IPS-15b (cell line): ENCODE measurements at regions not wholly inside any gene's neighbourhood (a gene's known extent, or its start where the extent isn't known, plus 50 kb on each side); places are given as distances from the start of the nearest gene placed in this dataset.
"Not testable (repeated sequence)": the region's sequence is repeated elsewhere in the genome, so short reads cannot be mapped to it uniquely, and the experiment has no call there.

Source experiments
- H3K27me3 ChIP-seq: one replicate; pipeline ENCODE4 v1.6.1; 2013; ENCODE audit warnings: low read length; ENCODE audit not compliant: control insufficient read depth, insufficient read depth
- H3K36me3 ChIP-seq: one replicate; pipeline ENCODE4 v1.6.1; 2013; ENCODE audit warnings: low read length; ENCODE audit not compliant: control insufficient read depth, insufficient read depth
- H3K4me1 ChIP-seq: one replicate; pipeline ENCODE4 v1.6.1; 2013; ENCODE audit warnings: mild to moderate bottlenecking, low read length; ENCODE audit not compliant: control insufficient read depth, insufficient read depth
- H3K4me3 ChIP-seq: one replicate; pipeline ENCODE4 v1.5.1; 2013; ENCODE audit warnings: low read depth, low read length
- H3K9ac ChIP-seq: one replicate; pipeline ENCODE4 v1.6.1; 2013; ENCODE audit warnings: low read depth, mild to moderate bottlenecking, low read length
- H3K9me3 ChIP-seq: one replicate; pipeline ENCODE4 v1.6.1; 2013; ENCODE audit warnings: mild to moderate bottlenecking, low read length; ENCODE audit not compliant: control insufficient read depth, insufficient read depth

DNA sequence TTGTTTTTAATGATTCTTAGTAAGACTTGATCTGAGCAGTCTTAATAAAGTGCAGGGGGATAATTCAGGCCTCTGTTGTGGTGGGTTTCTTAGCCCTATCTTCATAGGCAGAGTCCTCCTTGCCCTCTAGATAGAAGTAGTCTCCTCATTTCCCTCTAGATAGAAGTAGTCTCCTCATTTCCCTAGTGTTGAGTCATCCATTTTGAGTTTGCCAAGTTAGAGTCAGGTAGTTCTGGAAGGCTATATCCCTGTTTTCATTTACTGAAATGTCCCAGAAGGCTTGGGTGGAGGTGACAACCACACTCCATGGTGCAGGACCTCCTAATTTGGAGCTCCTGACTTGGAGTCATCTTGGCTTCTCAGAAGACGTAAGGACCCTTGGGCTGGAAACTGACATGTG is 384.6 kb downstream of the MLLT3 start:
- no peak overlapping the region for H3K9ac ChIP-seq

DNA sequence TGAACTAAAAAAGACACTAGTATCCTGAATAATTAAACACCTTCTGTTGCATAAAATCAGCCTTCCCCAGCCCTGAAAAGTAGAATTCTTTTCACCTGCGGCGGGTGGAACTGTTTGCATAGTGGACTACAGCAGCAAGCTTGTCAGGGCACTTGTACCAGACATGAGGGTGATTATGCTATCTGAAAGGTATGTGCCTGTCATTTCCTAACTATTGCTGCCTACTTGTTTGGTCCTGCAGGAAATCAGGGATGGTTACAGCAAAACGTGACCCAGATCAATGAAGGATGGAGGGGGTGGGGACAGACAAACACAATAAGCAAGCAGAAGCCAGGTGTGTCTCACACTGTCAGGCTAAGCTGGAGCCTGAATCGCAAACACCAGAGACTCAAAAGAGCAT is 385.6 kb downstream of the MLLT3 start:
- Histone ChIP-seq H3K4me3 (no peak overlapping the region), H3K27me3 (peaks cover 2% of the 10 kb centered on the region), H3K36me3 (no peaks in the 10 kb centered on the region), H3K4me1 (no peaks in the 10 kb centered on the region), H3K9me3 (peaks cover 11% of the 10 kb centered on the region), H3K9ac (no peak overlapping the region)

More for the DNA sequence above, 384.6 kb downstream of the MLLT3 start:
- peaks cover 2% of the 10 kb centered on the region for H3K4me1 ChIP-seq
- no peak overlapping the region for H3K4me3 ChIP-seq
- peaks cover 11% of the 10 kb centered on the region for H3K9me3 ChIP-seq
- no peaks in the 10 kb centered on the region for H3K36me3 ChIP-seq
- H3K27me3 ChIP-seq, result peaks cover 12% of the 10 kb centered on the region

DNA sequence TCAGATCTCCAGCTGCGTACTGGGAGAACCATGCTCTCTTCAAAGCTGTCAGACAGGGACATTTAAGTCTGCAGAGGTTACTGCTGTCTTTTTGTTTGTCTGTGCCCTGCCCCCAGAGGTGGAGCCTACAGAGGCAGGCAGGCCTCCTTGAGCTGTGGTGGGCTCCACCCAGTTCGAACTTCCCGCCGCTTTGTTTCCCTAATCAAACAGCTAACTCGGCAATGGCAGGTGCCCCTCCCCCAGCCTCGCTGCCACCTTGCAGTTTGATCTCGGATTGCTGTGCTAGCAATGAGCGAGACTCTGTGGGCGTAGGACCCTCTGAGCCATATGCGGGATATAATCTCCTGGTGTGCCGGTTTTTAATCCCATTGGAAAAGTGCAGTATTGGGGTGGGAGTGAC is 387.1 kb downstream of the MLLT3 start:
- not testable (repeated sequence) for H3K9ac ChIP-seq, H3K36me3 ChIP-seq, H3K4me1 ChIP-seq, H3K4me3 ChIP-seq, H3K27me3 ChIP-seq
- peaks cover 11% of the 10 kb centered on the region for H3K9me3 ChIP-seq

DNA sequence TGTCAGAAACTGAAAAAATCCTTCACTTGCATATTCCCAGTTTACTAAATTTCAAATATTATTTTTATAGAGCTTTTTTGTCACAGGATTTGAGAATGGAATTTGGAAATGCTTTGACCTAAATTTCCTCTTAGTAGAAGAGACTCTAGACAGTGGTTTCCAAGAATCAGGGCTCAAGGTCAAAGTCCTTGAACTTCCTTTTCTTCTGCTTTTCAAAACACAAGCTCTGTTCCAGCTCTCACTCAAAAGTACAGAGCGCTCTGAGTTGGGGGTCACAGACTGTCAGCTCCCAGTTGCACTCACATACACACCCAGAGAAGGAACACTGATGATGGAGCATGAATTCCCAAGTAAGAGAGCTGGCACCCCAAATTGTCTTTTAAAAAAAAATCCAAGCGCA is 394.2 kb downstream of the MLLT3 start:
- no peaks in the 10 kb centered on the region for H3K9me3 ChIP-seq
- no peaks in the 10 kb centered on the region for H3K27me3 ChIP-seq
- no peaks in the 10 kb centered on the region for H3K4me1 ChIP-seq
- H3K36me3 ChIP-seq, result no peaks in the 10 kb centered on the region
- H3K4me3 ChIP-seq, result no peak overlapping the region
- H3K9ac ChIP-seq, result no peak overlapping the region

DNA sequence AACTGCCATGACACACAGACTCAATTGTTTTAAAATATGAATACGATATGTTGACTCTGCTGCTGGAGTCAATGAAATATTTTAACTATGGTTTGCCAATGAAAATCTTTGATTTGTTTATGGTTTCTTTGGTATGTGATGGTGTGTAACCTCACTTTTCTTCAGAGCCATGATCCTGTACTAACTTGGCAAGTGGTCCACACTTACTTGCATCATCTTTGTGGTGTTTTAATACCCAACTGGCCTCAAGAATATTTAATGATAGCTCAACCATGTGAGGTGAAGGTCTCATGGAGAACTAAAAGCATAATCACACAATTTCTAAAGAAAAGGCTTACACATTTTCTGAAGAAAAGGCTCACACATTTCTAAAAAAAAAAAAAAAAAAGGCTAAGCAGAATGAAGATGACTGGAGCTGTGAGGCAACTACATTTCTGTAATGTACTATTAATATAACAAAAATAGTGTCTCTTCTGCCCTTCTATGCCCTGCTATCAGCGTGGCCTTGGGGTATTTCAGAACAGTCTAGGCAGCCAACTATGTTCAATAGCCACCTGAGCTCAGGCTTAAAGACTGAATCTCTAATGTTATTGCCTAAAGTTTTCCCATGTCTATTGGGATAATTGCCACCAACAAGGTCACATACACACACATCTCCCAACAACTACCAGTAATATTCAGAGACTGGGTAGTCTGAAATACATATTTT is 395.0 kb downstream of the MLLT3 start:
- Histone ChIP-seq H3K27me3 (no peaks in the 10 kb centered on the region), H3K4me1 (no peaks in the 10 kb centered on the region), H3K9me3 (no peaks in the 10 kb centered on the region), H3K36me3 (no peaks in the 10 kb centered on the region), H3K9ac (no peak overlapping the region), H3K4me3 (no peak overlapping the region)

DNA sequence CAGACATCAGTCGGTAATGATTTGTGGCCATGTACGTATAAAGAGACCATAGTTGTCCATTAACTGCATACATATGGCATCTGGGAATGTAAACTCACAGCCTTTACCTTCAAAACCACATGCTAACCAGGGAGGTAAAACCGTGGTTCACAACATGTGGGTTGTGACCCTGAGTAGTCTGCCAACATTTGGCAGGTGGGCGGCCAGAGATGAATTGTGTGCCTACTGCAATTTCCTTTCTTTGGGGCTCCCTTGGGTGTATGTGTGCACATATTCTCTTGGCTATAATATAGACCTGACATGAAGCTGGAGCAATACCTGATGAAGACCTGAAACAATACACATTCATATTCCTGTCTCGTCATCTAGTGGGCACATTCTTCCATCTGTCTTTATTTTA is 396.0 kb downstream of the MLLT3 start:
- Histone ChIP-seq H3K9me3 (no peaks in the 10 kb centered on the region), H3K4me1 (no peaks in the 10 kb centered on the region), H3K36me3 (no peaks in the 10 kb centered on the region), H3K9ac (no peak overlapping the region), H3K4me3 (no peak overlapping the region), H3K27me3 (no peaks in the 10 kb centered on the region)

DNA sequence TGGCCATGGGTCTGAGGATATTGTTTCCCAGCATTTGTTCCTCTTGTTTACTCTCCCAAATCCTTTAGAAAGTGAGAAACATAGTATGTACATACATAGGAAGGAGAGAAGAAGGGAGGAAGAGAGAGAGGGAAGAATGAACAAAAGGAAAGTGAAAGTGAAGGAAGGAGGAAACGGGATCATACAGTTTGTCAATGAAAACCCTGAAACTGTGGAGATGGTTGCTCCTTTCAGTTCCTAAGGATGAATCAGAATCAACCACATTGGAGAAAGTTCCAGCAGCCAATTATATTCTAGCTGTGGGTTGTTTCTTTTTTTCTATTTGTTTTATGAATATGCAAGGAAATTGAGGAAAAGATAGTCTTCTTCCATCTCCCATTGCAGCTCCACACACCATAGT is 396.5 kb downstream of the MLLT3 start:
- Histone ChIP-seq H3K9me3 (no peaks in the 10 kb centered on the region), H3K9ac (no peak overlapping the region)

DNA sequence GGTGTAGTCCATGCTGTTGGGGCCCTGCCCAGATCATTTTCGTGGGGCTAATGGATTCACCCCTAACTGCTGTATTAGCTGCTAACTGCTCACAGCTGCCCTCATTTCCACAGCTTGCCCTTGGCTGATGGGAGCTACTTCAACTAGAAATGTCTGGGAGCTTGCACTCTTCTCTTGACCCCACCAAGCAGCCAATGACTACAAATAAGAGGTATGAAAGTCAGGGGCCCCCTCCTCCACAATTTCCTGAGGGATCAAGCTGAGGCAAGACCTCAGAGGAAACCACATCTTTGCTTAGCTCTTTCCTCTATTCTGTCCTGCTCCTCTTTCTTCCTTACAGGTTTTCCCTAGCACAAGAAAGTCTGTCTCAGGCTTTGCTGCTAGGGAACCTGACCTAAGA is 397.5 kb downstream of the MLLT3 start:
- Histone ChIP-seq H3K4me3 (no peak overlapping the region), H3K27me3 (no peaks in the 10 kb centered on the region), H3K4me1 (no peaks in the 10 kb centered on the region), H3K9ac (no peak overlapping the region), H3K36me3 (no peaks in the 10 kb centered on the region), H3K9me3 (no peaks in the 10 kb centered on the region)

More for the DNA sequence above, 396.5 kb downstream of the MLLT3 start:
- H3K36me3 ChIP-seq, result no peaks in the 10 kb centered on the region
- no peaks in the 10 kb centered on the region for H3K4me1 ChIP-seq
- no peak overlapping the region for H3K4me3 ChIP-seq
- no peaks in the 10 kb centered on the region for H3K27me3 ChIP-seq

DNA sequence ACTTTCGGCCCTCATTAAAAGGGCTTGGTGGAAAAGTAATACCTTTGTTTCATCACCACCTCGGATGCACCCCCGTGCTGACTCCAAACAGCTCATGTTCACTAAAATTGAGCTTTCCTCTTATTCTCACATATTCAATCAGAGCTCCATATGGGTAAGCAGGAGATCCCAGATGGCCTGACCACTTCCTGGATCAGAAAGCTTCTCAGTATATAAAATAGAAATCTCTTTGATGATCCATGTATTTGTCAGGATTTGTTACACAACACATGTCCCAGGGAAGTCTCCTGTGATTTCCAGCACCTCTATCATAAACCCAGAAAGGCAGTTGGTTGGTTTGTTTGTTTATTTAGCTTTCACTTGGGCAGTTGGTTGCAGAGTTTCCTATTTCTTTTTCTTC is 402.0 kb downstream of the MLLT3 start:
- H3K36me3 ChIP-seq, result no peaks in the 10 kb centered on the region
- H3K9ac ChIP-seq, result no peak overlapping the region
- H3K9me3 ChIP-seq, result no peaks in the 10 kb centered on the region
- H3K4me1 ChIP-seq, result no peaks in the 10 kb centered on the region
- H3K4me3 ChIP-seq, result no peak overlapping the region
- H3K27me3 ChIP-seq, result no peaks in the 10 kb centered on the region

DNA sequence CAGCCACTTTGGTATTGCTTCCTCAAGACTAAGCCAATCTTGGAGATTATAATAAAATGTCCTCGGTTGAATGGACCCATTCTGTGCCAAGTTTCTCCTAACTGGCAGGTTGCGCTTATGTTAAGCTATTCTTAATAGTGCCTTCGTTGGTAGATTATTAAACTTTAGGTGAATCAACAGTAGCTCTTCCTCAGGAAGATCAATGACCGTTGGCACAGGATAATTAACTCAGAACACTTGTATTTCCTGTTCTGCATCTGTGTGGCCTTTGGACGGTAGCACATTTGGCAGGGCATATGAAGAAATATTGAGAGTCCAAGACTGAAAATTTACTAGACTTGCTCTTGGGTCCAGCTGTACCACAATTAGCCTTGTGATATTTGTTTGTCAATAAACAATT is 402.9 kb downstream of the MLLT3 start:
- Histone ChIP-seq H3K9ac (no peak overlapping the region), H3K9me3 (no peaks in the 10 kb centered on the region), H3K27me3 (no peaks in the 10 kb centered on the region), H3K36me3 (no peaks in the 10 kb centered on the region), H3K4me3 (no peak overlapping the region), H3K4me1 (no peaks in the 10 kb centered on the region)

DNA sequence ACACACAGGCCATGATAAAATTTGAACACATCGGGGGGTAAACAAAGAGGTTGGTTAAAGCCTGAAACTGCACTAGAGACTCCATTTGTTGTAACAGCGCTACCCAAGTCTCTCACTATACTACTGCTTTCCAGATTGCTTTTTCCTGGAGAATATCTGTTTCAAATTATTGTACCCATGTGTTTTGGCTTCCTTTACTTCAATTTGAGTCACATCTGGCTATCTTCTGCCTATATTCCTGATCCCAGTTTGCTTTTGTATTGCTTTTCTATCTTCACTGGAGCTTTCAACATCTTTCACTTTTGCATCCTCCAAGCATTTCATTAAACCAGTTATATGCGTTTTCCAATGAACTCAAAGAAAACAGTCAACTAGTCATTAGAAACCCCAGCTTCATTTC is 404.7 kb downstream of the MLLT3 start:
- Histone ChIP-seq H3K4me1 (no peaks in the 10 kb centered on the region), H3K4me3 (no peak overlapping the region), H3K9me3 (no peaks in the 10 kb centered on the region), H3K27me3 (no peaks in the 10 kb centered on the region), H3K9ac (no peak overlapping the region), H3K36me3 (no peaks in the 10 kb centered on the region)

DNA sequence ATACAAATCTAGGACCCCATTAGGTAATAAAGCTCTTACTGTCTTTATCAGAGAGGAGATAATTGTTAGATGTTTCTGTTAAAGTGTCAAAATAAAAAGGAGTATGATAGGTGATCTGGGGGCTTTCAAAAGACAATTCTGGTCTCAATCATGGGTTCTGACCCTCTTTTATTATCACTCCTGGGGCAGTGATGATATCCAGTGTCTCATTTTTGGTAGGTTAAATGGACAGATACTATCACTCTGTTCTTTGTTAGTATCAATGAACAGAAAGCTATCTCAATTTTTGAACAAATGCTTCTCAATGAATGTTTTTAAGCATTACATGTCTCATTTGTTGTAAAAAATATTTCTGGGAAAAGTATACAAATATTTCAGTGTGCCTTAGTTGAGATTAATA is 405.9 kb downstream of the MLLT3 start:
- Histone ChIP-seq H3K4me3 (no peak overlapping the region), H3K9ac (no peak overlapping the region), H3K27me3 (no peaks in the 10 kb centered on the region), H3K36me3 (no peaks in the 10 kb centered on the region), H3K9me3 (no peaks in the 10 kb centered on the region), H3K4me1 (no peaks in the 10 kb centered on the region)
